Osteoblast (primary cell): ENCODE measurements at regions not wholly inside any gene's neighbourhood (a gene's known extent, or its start where the extent isn't known, plus 50 kb on each side); places are given as distances from the start of the nearest gene placed in this dataset.

Experiments used
- DNase-seq: peaks from one replicate; pipeline ENCODE4 v3.0.0; 2011; ENCODE audit warnings: low spot score, mixed read lengths; ENCODE audit not compliant: insufficient read length; ENCODE audit errors: missing footprints
- H2AFZ ChIP-seq: 2 replicates; pipeline ENCODE4 v1.6.0; 2011; ENCODE audit warnings: mild to moderate bottlenecking, low read length
- H3K27ac ChIP-seq: 2 replicates; pipeline ENCODE4 v1.5.1; 2011; ENCODE audit warnings: mild to moderate bottlenecking, low read depth, low read length, moderate library complexity
- H3K27me3 ChIP-seq: 2 replicates; pipeline ENCODE4 v1.6.0; 2012; ENCODE audit warnings: mild to moderate bottlenecking, control low read depth, inconsistent platforms, low read length, moderate library complexity; ENCODE audit not compliant: insufficient read depth
- H3K36me3 ChIP-seq: 2 replicates; pipeline ENCODE4 v1.5.1; 2011; ENCODE audit warnings: mild to moderate bottlenecking, low read length, control low read depth, moderate library complexity; ENCODE audit not compliant: insufficient read depth
- H3K4me1 ChIP-seq: 2 replicates; pipeline ENCODE4 v1.5.1; 2011; ENCODE audit warnings: mild to moderate bottlenecking, low read length, control low read depth, moderate library complexity; ENCODE audit not compliant: insufficient read depth
- H3K4me2 ChIP-seq: 2 replicates; pipeline ENCODE4 v1.6.0; 2011; ENCODE audit warnings: mild to moderate bottlenecking, low read length; ENCODE audit not compliant: insufficient read depth
- H3K4me3 ChIP-seq: fragments of 200-600 bp; sonication (generic); 3 replicates; pipeline ENCODE4 v1.5.1; 2012; ENCODE audit warnings: mild to moderate bottlenecking, low read length, inconsistent platforms; ENCODE audit not compliant: insufficient read depth
- H3K79me2 ChIP-seq: 2 replicates; pipeline ENCODE4 v1.6.0; 2012; ENCODE audit warnings: mild to moderate bottlenecking, low read length, control low read depth, inconsistent platforms; ENCODE audit not compliant: insufficient read depth
- H3K9me3 ChIP-seq: 2 replicates; pipeline ENCODE4 v1.5.1; 2011; ENCODE audit warnings: low read depth, low read length, control low read depth
- H4K20me1 ChIP-seq: 2 replicates; pipeline ENCODE4 v1.6.0; 2012; ENCODE audit warnings: mild to moderate bottlenecking, low read length, control low read depth; ENCODE audit not compliant: insufficient read depth
- CTCF ChIP-seq: IDR thresholded peaks from 2 replicates; pipeline ENCODE4 v1.5.1; 2011; ENCODE audit warnings: mild to moderate bottlenecking, low read depth, low read length, moderate library complexity; ENCODE audit errors: extremely low read depth

- H3K79me2 ChIP-seq, result no peaks in the 10 kb centered on the region
- H3K4me3 ChIP-seq, result peak overlapping the region; percentile 32
- no peaks in the 10 kb centered on the region for H4K20me1 ChIP-seq
- no peaks in the 10 kb centered on the region for H3K27me3 ChIP-seq
- H3K9me3 ChIP-seq, result no peaks in the 10 kb centered on the region
- no peaks in the 10 kb centered on the region for H3K36me3 ChIP-seq
- peak overlapping the region; percentile 72 for H3K4me2 ChIP-seq
- H3K4me1 ChIP-seq, result peaks cover 37% of the 10 kb centered on the region
- peak overlapping the region; percentile 85 for H3K27ac ChIP-seq
- no peak for TF ChIP-seq CTCF
- DNase-seq, result peak; percentile 95
- H2AFZ ChIP-seq, result no peak overlapping the region
Observed at GRCh38 chr17:72407336-72407909, 286.6 kb downstream of the SOX9 start.

- H4K20me1 ChIP-seq, result no peaks in the 10 kb centered on the region
- peak overlapping the region; percentile 72 for H3K4me2 ChIP-seq
- peaks cover 37% of the 10 kb centered on the region for H3K4me1 ChIP-seq
- peak overlapping the region; percentile 85 for H3K27ac ChIP-seq
- no peak for DNase-seq
- H3K4me3 ChIP-seq, result no peak overlapping the region
- H3K79me2 ChIP-seq, result no peaks in the 10 kb centered on the region
- no peaks in the 10 kb centered on the region for H3K36me3 ChIP-seq
- no peak overlapping the region for H2AFZ ChIP-seq
- no peak for TF ChIP-seq CTCF
- H3K27me3 ChIP-seq, result no peaks in the 10 kb centered on the region
- no peaks in the 10 kb centered on the region for H3K9me3 ChIP-seq
Observed at GRCh38 chr17:72407931-72408330, 287.1 kb downstream of the SOX9 start.

- Histone ChIP-seq H3K4me1 (peaks cover 37% of the 10 kb centered on the region), H3K27ac (peak overlapping the region; percentile 85), H4K20me1 (no peaks in the 10 kb centered on the region), H2AFZ (no peak overlapping the region), H3K79me2 (no peaks in the 10 kb centered on the region), H3K36me3 (no peaks in the 10 kb centered on the region), H3K27me3 (no peaks in the 10 kb centered on the region), H3K9me3 (no peaks in the 10 kb centered on the region), H3K4me3 (no peak overlapping the region), H3K4me2 (no peak overlapping the region)
- DNase-seq, result no peak
- no peak for TF ChIP-seq CTCF
Observed at GRCh38 chr17:72408641-72409040, 287.8 kb downstream of the SOX9 start.

GRCh38 chr17:72409405-72410002 is 288.7 kb downstream of the SOX9 start:
- H2AFZ ChIP-seq, result no peak overlapping the region
- H3K36me3 ChIP-seq, result no peaks in the 10 kb centered on the region
- no peak for TF ChIP-seq CTCF
- H3K27ac ChIP-seq, result no peak overlapping the region
- no peaks in the 10 kb centered on the region for H4K20me1 ChIP-seq
- H3K4me3 ChIP-seq, result no peak overlapping the region
- H3K4me2 ChIP-seq, result no peak overlapping the region
- no peaks in the 10 kb centered on the region for H3K79me2 ChIP-seq
- peaks cover 36% of the 10 kb centered on the region for H3K4me1 ChIP-seq
- DNase-seq, result peak; percentile 41
- H3K9me3 ChIP-seq, result no peaks in the 10 kb centered on the region
- no peaks in the 10 kb centered on the region for H3K27me3 ChIP-seq
